Endothelial cell (in vitro differentiated cells): ENCODE measurements at regions not wholly inside any gene's neighbourhood (a gene's known extent, or its start where the extent isn't known, plus 50 kb on each side); places are given as distances from the start of the nearest gene placed in this dataset.

Experiments used
- DNase-seq: peaks from one replicate; pipeline ENCODE4 v3.0.0; 2021; ENCODE audit warnings: low spot score
- H3K27ac Mint-ChIP-seq: one replicate; pipeline ENCODE4 v1.8.0; 2021; ENCODE audit warnings: mixed read lengths, inconsistent platforms; ENCODE audit not compliant: unreplicated experiment
- H3K27me3 Mint-ChIP-seq: one replicate; pipeline ENCODE4 v1.8.0; 2021; ENCODE audit warnings: mild to moderate bottlenecking, moderate library complexity, mixed read lengths, inconsistent platforms; ENCODE audit not compliant: unreplicated experiment
- H3K36me3 Mint-ChIP-seq: one replicate; pipeline ENCODE4 v1.8.0; 2021; ENCODE audit warnings: mild to moderate bottlenecking, low read depth, mixed read lengths, inconsistent platforms; ENCODE audit not compliant: unreplicated experiment
- H3K4me1 Mint-ChIP-seq: one replicate; pipeline ENCODE4 v1.8.0; 2021; ENCODE audit warnings: mild to moderate bottlenecking, mixed read lengths, inconsistent platforms; ENCODE audit not compliant: unreplicated experiment
- H3K4me3 Mint-ChIP-seq: one replicate; pipeline ENCODE4 v1.8.0; 2021; ENCODE audit warnings: mild to moderate bottlenecking, mixed read lengths, inconsistent platforms; ENCODE audit not compliant: unreplicated experiment
- H3K9me3 Mint-ChIP-seq: one replicate; pipeline ENCODE4 v1.8.0; 2021; ENCODE audit warnings: mixed read lengths, inconsistent platforms; ENCODE audit not compliant: unreplicated experiment
- TF ChIP-seq, protein P1 (sequence below): fragments of 200-600 bp; sonication (generic); IDR thresholded peaks from one replicate; pipeline ENCODE4 v1.5.0; 2021; ENCODE audit warnings: antibody characterized with exemption; ENCODE audit not compliant: unreplicated experiment

DNA sequence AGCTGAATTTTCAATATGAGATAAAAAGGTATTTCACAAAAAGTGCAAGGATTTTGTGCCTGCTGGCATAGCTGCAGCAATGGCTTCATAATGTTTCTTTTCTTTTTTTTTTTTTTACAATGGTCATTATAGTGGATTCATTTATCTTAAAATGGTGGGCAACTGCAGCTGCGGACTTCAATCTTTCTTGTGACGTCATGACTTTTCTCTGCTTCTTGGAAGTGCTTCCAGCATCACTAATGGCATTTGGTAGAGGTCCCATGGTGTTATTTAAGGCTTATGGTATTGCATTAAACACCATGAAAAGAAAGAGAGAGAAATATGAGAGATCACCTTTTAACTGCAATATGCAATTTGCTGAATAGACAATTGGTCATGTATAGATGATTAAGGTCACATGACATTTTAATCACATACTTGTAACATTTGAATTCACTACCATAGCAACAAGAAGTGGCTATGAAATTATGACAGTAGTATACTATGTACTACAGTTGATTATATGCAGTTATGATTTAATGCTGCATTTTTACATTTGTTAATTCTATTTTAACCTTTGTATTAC, 684.0 kb upstream of the AADAT start:
- Mint-ChIP-seq H3K4me1 (no peaks in the 10 kb centered on the region), H3K27ac (no peak overlapping the region), H3K27me3 (no peaks in the 10 kb centered on the region), H3K4me3 (no peak overlapping the region), H3K36me3 (no peaks in the 10 kb centered on the region), H3K9me3 (no peaks in the 10 kb centered on the region)
- DNase-seq: no peak
- TF ChIP-seq, protein P1, sequence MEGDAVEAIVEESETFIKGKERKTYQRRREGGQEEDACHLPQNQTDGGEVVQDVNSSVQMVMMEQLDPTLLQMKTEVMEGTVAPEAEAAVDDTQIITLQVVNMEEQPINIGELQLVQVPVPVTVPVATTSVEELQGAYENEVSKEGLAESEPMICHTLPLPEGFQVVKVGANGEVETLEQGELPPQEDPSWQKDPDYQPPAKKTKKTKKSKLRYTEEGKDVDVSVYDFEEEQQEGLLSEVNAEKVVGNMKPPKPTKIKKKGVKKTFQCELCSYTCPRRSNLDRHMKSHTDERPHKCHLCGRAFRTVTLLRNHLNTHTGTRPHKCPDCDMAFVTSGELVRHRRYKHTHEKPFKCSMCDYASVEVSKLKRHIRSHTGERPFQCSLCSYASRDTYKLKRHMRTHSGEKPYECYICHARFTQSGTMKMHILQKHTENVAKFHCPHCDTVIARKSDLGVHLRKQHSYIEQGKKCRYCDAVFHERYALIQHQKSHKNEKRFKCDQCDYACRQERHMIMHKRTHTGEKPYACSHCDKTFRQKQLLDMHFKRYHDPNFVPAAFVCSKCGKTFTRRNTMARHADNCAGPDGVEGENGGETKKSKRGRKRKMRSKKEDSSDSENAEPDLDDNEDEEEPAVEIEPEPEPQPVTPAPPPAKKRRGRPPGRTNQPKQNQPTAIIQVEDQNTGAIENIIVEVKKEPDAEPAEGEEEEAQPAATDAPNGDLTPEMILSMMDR: no peak

DNA sequence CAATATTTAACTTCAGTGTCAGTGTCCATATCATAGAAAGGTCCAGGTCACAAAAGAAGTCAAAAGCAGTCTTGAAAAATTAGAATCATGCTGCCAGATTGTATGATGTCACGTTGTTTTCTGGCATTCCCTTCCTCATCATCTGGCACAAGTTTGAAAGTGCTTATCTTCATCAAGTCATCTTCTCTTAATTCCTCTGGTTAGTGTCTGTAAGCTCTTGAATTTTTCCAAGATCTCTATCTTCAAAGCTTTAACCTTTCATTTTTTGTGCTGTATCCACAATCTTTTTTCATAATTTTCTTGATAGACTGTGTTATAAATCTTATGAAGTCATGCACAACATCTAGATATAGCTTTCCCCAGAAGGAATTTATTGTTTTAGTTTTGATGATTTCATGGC, 682.7 kb upstream of the AADAT start:
- Mint-ChIP-seq H3K4me1 (no peaks in the 10 kb centered on the region), H3K9me3 (no peaks in the 10 kb centered on the region), H3K4me3 (no peak overlapping the region), H3K27me3 (no peaks in the 10 kb centered on the region), H3K27ac (no peak overlapping the region), H3K36me3 (no peaks in the 10 kb centered on the region)
- no peak for DNase-seq
- TF ChIP-seq, protein P1: no peak

DNA sequence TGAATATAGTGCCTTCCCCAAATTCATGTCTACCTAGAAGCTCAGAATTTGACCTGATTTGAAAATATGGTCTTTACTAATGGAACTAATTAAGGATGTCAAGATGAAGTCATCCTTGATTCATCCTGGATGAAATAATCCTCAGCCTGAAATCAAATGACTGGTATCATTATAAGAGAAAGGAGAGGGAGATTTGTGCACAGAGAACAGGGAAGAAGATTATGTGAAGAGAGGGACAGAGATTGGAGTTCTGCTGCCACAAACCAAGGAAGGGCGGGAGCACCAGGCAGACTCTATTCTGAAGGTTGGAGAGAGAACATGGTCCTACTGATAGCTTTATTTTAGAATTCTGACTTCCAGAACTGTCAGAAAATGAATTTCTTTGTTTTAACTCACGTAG, 680.9 kb upstream of the AADAT start:
- no peaks in the 10 kb centered on the region for H3K9me3 Mint-ChIP-seq
- no peak for DNase-seq
- no peaks in the 10 kb centered on the region for H3K36me3 Mint-ChIP-seq
- no peaks in the 10 kb centered on the region for H3K27me3 Mint-ChIP-seq
- H3K27ac Mint-ChIP-seq: no peak overlapping the region
- TF ChIP-seq, protein P1: no peak
- no peaks in the 10 kb centered on the region for H3K4me1 Mint-ChIP-seq
- no peak overlapping the region for H3K4me3 Mint-ChIP-seq

DNA sequence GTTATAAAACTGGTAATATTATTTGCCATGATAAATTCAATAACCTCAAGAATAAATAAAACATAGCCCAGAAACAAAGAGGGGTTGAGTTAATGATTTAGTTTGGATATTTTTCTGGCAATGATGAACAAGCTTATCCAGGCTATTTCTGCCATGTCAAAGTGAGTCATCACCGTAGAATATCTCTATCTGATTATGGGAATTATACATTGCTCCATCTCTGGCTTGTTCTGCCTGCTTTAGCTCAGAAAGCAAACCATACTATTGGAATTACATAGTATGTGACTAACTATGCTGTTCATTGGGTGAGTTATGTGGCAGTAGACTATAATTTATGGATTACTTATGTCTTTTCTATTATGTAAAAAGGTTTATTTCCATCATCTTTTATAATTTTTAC, 680.1 kb upstream of the AADAT start:
- H3K4me3 Mint-ChIP-seq: no peak overlapping the region
- H3K36me3 Mint-ChIP-seq: no peaks in the 10 kb centered on the region
- no peak overlapping the region for H3K27ac Mint-ChIP-seq
- no peaks in the 10 kb centered on the region for H3K4me1 Mint-ChIP-seq
- no peak for DNase-seq
- H3K9me3 Mint-ChIP-seq: no peaks in the 10 kb centered on the region
- TF ChIP-seq, protein P1: no peak
- H3K27me3 Mint-ChIP-seq: no peaks in the 10 kb centered on the region

DNA sequence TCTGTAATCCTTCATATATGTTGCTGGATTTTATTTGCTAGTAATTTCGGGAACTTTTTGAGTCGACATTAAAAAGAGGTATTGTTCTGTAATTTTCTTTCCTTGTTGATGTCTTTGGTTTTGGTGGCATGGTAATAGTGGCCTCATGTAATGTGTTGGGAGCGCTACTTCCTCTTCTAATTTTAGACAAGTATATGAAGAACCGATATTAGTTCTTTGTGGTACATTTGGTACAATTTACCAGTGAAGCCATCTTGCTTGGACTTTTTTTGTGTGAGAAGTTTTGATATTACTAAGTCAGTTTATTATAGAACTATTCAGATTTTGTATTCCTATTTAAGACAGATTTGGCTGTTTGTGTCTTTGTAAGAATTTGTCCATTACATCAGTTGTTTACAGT, 669.2 kb upstream of the AADAT start:
- no peaks in the 10 kb centered on the region for H3K9me3 Mint-ChIP-seq
- no peak overlapping the region for H3K4me3 Mint-ChIP-seq
- TF ChIP-seq, protein P1: no peak

More for the DNA sequence above, 669.2 kb upstream of the AADAT start:
- H3K27me3 Mint-ChIP-seq: peaks cover 3% of the 10 kb centered on the region
- no peaks in the 10 kb centered on the region for H3K4me1 Mint-ChIP-seq
- no peak for DNase-seq
- no peak overlapping the region for H3K27ac Mint-ChIP-seq
- peaks cover 3% of the 10 kb centered on the region for H3K36me3 Mint-ChIP-seq
